ENCODE measurements at regions not wholly inside any gene's neighbourhood (a gene's known extent, or its start where the extent isn't known, plus 50 kb on each side); places are given as distances from the start of the nearest gene placed in this dataset.

DNA sequence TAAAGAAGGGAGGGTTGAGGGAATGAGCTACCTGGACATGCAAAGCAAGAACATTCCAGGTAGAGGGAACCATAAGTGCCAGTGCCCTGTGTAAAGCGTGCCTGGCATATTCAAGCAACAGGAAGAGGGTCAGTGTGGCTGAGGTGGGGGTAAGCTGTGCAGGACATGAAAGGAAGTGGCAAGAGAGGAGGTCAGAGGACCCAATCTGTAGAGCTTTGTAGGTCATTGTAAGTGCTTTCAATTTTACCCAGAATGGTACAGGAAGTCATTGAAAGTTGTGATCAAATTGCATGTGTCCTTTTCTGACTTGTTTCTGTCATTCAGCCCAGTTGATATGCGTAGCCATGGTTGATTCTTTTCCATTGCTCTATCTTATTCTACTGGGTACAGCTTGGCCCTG lies 156.6 kb downstream of the NOC3L start:
- no peaks in the 10 kb centered on the region for H3K27me3 ChIP-seq
- no peak overlapping the region for H3K27ac ChIP-seq
- no peaks in the 10 kb centered on the region for H3K9me3 ChIP-seq
- no peak for ATAC-seq
- 47% methylated on average over 2 of the region's 2 CpGs for WGBS (ENCODE audit: insufficient coverage, low coverage, low lambda C conversion rate, missing lambda C conversion rate)
- TF ChIP-seq, protein P1, sequence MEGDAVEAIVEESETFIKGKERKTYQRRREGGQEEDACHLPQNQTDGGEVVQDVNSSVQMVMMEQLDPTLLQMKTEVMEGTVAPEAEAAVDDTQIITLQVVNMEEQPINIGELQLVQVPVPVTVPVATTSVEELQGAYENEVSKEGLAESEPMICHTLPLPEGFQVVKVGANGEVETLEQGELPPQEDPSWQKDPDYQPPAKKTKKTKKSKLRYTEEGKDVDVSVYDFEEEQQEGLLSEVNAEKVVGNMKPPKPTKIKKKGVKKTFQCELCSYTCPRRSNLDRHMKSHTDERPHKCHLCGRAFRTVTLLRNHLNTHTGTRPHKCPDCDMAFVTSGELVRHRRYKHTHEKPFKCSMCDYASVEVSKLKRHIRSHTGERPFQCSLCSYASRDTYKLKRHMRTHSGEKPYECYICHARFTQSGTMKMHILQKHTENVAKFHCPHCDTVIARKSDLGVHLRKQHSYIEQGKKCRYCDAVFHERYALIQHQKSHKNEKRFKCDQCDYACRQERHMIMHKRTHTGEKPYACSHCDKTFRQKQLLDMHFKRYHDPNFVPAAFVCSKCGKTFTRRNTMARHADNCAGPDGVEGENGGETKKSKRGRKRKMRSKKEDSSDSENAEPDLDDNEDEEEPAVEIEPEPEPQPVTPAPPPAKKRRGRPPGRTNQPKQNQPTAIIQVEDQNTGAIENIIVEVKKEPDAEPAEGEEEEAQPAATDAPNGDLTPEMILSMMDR (IDR thresholded peaks at IDR 0.05) = no peak
- no peak for TF ChIP-seq POLR2A (IDR thresholded peaks at IDR 0.05)
- intact Hi-C loops (cut with DNase I) = no loop called here
- no peak for DNase-seq
- no peaks in the 10 kb centered on the region for H3K36me3 ChIP-seq
- H3K4me1 ChIP-seq = peaks cover 0 to 25% (median 5%) of the 10 kb centered on the region in 4 donors
- no peak overlapping the region for H3K4me3 ChIP-seq

DNA sequence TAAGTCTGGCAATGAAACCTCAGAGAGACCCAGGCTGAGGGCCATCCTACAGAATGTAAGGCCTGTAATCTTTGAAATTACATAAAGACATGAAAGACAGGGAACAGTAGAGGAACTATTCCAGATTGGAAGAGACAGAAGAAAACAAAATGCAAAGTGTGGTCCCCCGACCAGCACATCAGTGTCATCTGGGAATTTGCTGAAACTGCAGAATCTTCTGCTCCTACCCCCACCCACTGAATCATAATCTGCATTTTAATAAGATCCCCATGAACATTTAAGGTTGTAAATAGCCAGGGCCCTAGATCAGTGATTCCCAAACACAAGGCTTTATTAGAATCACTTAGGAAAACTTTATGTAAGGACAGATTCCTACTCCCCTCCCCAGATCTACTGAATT lies 154.4 kb downstream of the NOC3L start:
- TF ChIP-seq, protein P1 (IDR thresholded peaks at IDR 0.05) = no peak
- TF ChIP-seq POLR2A (IDR thresholded peaks at IDR 0.05) = no peak
- H3K4me1 ChIP-seq = peaks cover 0 to 32% (median 9%) of the 10 kb centered on the region in 4 donors
- no peak overlapping the region for H3K27ac ChIP-seq
- DNase-seq (no peak), ATAC-seq (no peak)
- H3K9me3 ChIP-seq = no peaks in the 10 kb centered on the region
- intact Hi-C loops (cut with DNase I) = no loop called here
- no peaks in the 10 kb centered on the region for H3K36me3 ChIP-seq
- WGBS (ENCODE audit: insufficient coverage, low coverage, low lambda C conversion rate, missing lambda C conversion rate) = 89% methylated on average over 1 of the region's 1 CpG
- H3K27me3 ChIP-seq = no peaks in the 10 kb centered on the region
- H3K4me3 ChIP-seq = no peak overlapping the region

DNA sequence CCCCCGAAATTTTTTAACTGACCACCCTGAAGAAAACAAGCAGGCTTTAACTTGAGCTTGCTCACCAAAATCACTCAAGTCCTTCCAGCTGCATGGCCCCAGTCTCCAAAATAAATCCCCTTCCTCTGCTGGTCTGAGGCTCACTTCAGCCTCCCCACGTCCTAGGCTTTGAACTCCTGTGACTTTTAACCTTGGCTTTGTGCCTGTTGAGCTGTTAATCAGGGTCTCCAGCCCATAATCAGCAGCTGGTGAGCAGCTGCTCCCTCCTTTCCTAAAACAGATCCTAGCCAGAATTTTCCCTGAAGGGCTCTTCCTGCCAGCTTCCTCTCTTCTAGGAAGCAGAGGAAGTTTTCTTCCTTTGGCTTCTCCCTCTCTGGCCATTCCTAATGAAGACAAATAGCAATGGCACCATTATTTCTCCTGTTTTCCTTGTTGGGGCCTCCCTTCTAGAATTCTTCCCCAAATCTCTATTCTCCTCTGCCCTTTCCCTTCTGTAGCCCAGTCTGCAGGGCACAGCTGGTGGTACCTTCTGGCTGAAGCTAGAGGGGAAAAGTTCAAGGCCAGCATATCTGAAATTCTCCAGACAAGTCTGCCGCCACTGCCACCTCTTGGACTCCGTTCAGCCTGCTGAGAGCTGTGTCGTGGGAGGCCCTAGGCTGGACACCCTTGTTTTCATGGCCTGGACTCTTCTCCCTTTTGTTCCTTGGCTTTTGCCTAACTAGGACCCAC lies 152.1 kb downstream of the NOC3L start:
- intact Hi-C loops (cut with DNase I) = no loop called here

GRCh38 chr10:94211169-94211510 lies 151.6 kb downstream of the NOC3L start:
- H3K4me1 ChIP-seq = peaks cover 0 to 36% (median 11%) of the 10 kb centered on the region in 4 donors

More for the DNA sequence above, 152.1 kb downstream of the NOC3L start:
- H3K4me1 ChIP-seq = peaks cover 0 to 41% (median 13%) of the 10 kb centered on the region in 4 donors
- H3K9me3 ChIP-seq = no peaks in the 10 kb centered on the region
- DNase-seq (no peak), ATAC-seq (no peak)
- H3K36me3 ChIP-seq = no peaks in the 10 kb centered on the region
- no peak overlapping the region for H3K27ac ChIP-seq
- H3K27me3 ChIP-seq = no peaks in the 10 kb centered on the region
- H3K4me3 ChIP-seq = no peak overlapping the region
- 33% methylated on average over 4 of the region's 5 CpGs for WGBS (ENCODE audit: insufficient coverage, low coverage, low lambda C conversion rate, missing lambda C conversion rate)
- no peak for TF ChIP-seq POLR2A (IDR thresholded peaks at IDR 0.05)
- TF ChIP-seq, protein P1 (IDR thresholded peaks at IDR 0.05) = no peak

More at GRCh38 chr10:94211169-94211510, 151.6 kb downstream of the NOC3L start:
- ATAC-seq (no peak), DNase-seq (no peak)
- WGBS (ENCODE audit: insufficient coverage, low coverage, low lambda C conversion rate, missing lambda C conversion rate) = no CpG with 5 or more reads among the region's 1 CpG
- H3K27me3 ChIP-seq = no peaks in the 10 kb centered on the region
- TF ChIP-seq, protein P1 (IDR thresholded peaks at IDR 0.05) = no peak
- no peak for TF ChIP-seq POLR2A (IDR thresholded peaks at IDR 0.05)
- no peak overlapping the region for H3K27ac ChIP-seq
- intact Hi-C loops (cut with DNase I) = no loop called here
- H3K9me3 ChIP-seq = no peaks in the 10 kb centered on the region
- H3K4me3 ChIP-seq = no peak overlapping the region
- H3K36me3 ChIP-seq = no peaks in the 10 kb centered on the region

All from right lobe of liver (tissue), 6 donors.